D721Med (cell line): ENCODE measurements at regions not wholly inside any gene's neighbourhood (a gene's known extent, or its start where the extent isn't known, plus 50 kb on each side); places are given as distances from the start of the nearest gene placed in this dataset.

Source experiments
- DNase-seq: peaks from one replicate; pipeline ENCODE4 v3.0.0; 2011; ENCODE audit warnings: low spot score; ENCODE audit not compliant: insufficient read length
- FAIRE-seq: peaks from 2 replicates; lab custom pipeline; 2011; peaks lifted over from hg19 to GRCh38; lab: Jason Lieb, UNC
- CTCF ChIP-seq: IDR thresholded peaks from 2 replicates; pipeline ENCODE4 v1.5.1; 2012; ENCODE audit warnings: mild to moderate bottlenecking, control low read depth; ENCODE audit not compliant: insufficient read depth; ENCODE audit errors: missing control alignments

DNA sequence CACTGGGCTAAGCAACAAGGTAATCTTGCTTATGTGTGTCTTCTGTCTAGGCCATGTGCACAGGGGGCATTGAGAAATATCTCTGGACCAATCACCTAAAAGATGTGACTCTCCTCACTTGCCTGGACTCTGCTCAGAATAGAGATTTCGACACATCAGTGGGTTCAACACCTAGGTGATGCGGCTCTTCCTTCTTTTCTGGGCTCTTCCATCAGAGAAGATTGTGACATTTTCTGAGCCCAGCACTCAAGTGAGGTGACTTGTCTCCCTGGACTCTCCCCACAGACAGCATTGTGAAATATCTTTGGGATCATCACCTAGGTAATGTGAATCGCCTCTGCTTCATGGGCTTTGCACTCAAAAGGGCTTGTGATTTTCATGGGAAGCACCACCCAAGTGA, 1904.1 kb downstream of the TP53TG3F start:
- FAIRE-seq (no peak), DNase-seq (no peak)
- no peak for TF ChIP-seq CTCF

DNA sequence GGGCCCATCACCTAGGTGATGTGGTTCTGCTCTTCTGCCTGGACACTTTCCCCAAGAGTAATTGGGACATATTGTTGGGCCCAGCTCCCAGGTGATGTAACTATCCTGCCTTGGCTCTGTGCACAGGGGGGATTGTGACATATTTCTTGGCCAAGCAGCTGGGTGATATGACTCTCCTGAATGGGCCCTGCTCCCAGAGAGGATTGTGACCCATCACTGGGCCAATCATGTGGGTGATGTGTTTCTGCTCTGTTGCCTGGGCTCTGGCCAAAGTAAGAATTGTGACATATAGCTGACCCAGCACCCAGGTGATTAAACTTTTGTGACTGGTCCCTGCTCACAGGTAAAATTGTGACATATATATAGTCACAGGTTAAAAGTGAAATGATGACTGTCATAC, 1904.9 kb downstream of the TP53TG3F start:
- DNase-seq (no peak), FAIRE-seq (no peak)
- no peak for TF ChIP-seq CTCF

GRCh38 chr16:35365675-35366074, 1906.3 kb downstream of the TP53TG3F start:
- DNase-seq (no peak), FAIRE-seq (no peak)
- no peak for TF ChIP-seq CTCF

DNA sequence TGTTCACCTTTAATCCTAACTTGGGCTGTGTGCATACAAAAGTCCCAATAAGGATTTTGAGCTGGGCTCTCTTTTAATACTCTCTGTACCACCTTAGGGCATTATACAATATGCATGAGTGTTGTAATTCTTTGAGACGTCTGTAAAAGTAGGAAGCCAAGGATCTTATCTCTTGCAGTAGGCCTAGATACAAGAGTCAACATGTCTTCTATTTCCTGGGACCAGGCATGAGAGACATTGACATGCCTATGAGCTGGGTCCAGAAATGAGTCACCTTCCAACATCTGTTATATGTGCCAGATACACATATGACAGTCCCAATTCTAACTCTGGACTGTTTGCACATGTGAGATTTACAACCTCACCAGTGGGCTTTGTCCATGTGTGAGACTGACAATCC, 1911.2 kb downstream of the TP53TG3F start:
- FAIRE-seq, result no peak
- TF ChIP-seq CTCF, result no peak

DNA sequence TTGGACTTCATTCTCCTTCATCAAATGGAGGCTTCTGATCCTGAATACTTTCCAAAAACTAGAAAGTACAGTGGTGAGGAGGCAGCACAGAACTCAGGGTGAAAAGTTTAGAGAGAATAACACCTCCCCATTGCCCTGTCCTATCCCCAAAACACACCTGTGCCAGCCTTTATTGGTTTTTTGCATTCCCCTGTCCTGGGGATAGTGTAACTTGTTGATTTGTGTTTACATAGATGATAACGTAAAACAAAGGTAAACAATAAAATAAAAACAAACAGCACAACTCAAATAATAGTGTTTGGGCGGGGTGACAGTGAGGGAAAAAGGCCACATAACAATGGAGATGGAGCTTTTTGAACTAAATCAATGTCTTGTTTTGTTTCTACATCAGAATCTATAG, 1917.7 kb downstream of the TP53TG3F start:
- no peak for DNase-seq
- TF ChIP-seq CTCF, result no peak
- FAIRE-seq, result no peak

More for the DNA sequence above, 1911.2 kb downstream of the TP53TG3F start:
- DNase-seq, result no peak

GRCh38 chr16:35386619-35387018, 1927.2 kb downstream of the TP53TG3F start:
- no peak for TF ChIP-seq CTCF
- DNase-seq, result no peak
- no peak for FAIRE-seq

GRCh38 chr16:35391328-35391727, 1931.9 kb downstream of the TP53TG3F start:
- no peak for FAIRE-seq
- peak; percentile 27 for TF ChIP-seq CTCF
- DNase-seq, result no peak
